GM23248 (cell line): ENCODE measurements at regions not wholly inside any gene's neighbourhood (a gene's known extent, or its start where the extent isn't known, plus 50 kb on each side); places are given as distances from the start of the nearest gene placed in this dataset.
A peak's percentile ranks its signal among the peaks of the same experiment; 100 is the strongest.

ENCODE experiments used
- DNase-seq: peaks from one replicate; pipeline ENCODE4 v3.0.0-alpha.2; 2015
- H2AFZ ChIP-seq: fragments of 200-600 bp; sonication (generic); 2 replicates; pipeline ENCODE4 v1.6.1; 2016; ENCODE audit warnings: antibody characterized with exemption
- H3F3A ChIP-seq: fragments of 200-600 bp; sonication (generic); 2 replicates; pipeline ENCODE4 v1.6.1; 2016; ENCODE audit warnings: mild to moderate bottlenecking, antibody characterized with exemption, mixed run types; ENCODE audit not compliant: insufficient read depth
- H3K27ac ChIP-seq: fragments of 200-600 bp; sonication (generic); 2 replicates; pipeline ENCODE4 v1.5.1; 2016; ENCODE audit warnings: mild to moderate bottlenecking
- H3K27me3 ChIP-seq: fragments of 200-600 bp; sonication (generic); replicated peaks from 2 replicates; pipeline ENCODE4 v1.6.1; 2016; ENCODE audit warnings: mild to moderate bottlenecking; ENCODE audit not compliant: insufficient read depth
- H3K36me3 ChIP-seq: fragments of 200-600 bp; sonication (generic); 2 replicates; pipeline ENCODE4 v1.6.1; 2016; ENCODE audit warnings: low read depth, mild to moderate bottlenecking
- H3K4me1 ChIP-seq: fragments of 200-600 bp; sonication (generic); 2 replicates; pipeline ENCODE4 v1.6.1; 2016; ENCODE audit warnings: mild to moderate bottlenecking; ENCODE audit not compliant: insufficient read depth
- H3K4me2 ChIP-seq: fragments of 200-600 bp; sonication (generic); one replicate; pipeline ENCODE4 v1.6.1; 2016; ENCODE audit warnings: mild to moderate bottlenecking; ENCODE audit not compliant: unreplicated experiment
- H3K4me3 ChIP-seq: fragments of 200-600 bp; sonication (generic); 2 replicates; pipeline ENCODE4 v1.5.1; 2016; ENCODE audit warnings: mild to moderate bottlenecking
- H3K79me2 ChIP-seq: fragments of 200-600 bp; sonication (generic); 2 replicates; pipeline ENCODE4 v1.6.1; 2016; ENCODE audit warnings: mild to moderate bottlenecking; ENCODE audit not compliant: insufficient read depth
- H3K9ac ChIP-seq: fragments of 200-600 bp; sonication (generic); 2 replicates; pipeline ENCODE4 v1.6.1; 2016; ENCODE audit warnings: mild to moderate bottlenecking
- H3K9me2 ChIP-seq: fragments of 200-600 bp; sonication (generic); 2 replicates; pipeline ENCODE4 v1.6.1; 2016; ENCODE audit warnings: mixed run types, mild to moderate bottlenecking, moderate library complexity; ENCODE audit not compliant: insufficient read depth
- H3K9me3 ChIP-seq: fragments of 200-600 bp; sonication (generic); one replicate; pipeline ENCODE4 v1.6.1; 2017; ENCODE audit warnings: low read depth
- H4K20me1 ChIP-seq: fragments of 200-600 bp; sonication (generic); 2 replicates; pipeline ENCODE4 v1.6.0; 2016; ENCODE audit not compliant: insufficient read depth
- EZH2 ChIP-seq: fragments of 200-600 bp; sonication (generic); IDR thresholded peaks from 2 replicates; pipeline ENCODE4 v1.6.1; 2018; ENCODE audit warnings: antibody characterized with exemption, mild to moderate bottlenecking; ENCODE audit not compliant: insufficient read depth, poor library complexity, severe bottlenecking
- EZH2phosphoT487 ChIP-seq: fragments of 200-600 bp; sonication (generic); IDR thresholded peaks from 2 replicates; pipeline ENCODE4 v1.6.1; 2018; ENCODE audit warnings: antibody characterized with exemption, moderate library complexity, mild to moderate bottlenecking, low read depth; ENCODE audit not compliant: insufficient read depth
- WGBS, 2 experiments: methylation state at CpG; one replicate each; pipeline ENCODE4 v1.1.6; 2015 to 2017; ENCODE audit warnings: low lambda C conversion rate in 2 of 2, low coverage in 1 of 2; ENCODE audit errors: missing lambda C conversion rate in 2 of 2; 5-methylcytosine and 5-hydroxymethylcytosine counted together
- in situ Hi-C: fragments of 300-500 bp; cut with MboI; formaldehyde crosslinking; loops from 2 replicates; pipeline ENCODE4 v1.15.0; 2020

DNA sequence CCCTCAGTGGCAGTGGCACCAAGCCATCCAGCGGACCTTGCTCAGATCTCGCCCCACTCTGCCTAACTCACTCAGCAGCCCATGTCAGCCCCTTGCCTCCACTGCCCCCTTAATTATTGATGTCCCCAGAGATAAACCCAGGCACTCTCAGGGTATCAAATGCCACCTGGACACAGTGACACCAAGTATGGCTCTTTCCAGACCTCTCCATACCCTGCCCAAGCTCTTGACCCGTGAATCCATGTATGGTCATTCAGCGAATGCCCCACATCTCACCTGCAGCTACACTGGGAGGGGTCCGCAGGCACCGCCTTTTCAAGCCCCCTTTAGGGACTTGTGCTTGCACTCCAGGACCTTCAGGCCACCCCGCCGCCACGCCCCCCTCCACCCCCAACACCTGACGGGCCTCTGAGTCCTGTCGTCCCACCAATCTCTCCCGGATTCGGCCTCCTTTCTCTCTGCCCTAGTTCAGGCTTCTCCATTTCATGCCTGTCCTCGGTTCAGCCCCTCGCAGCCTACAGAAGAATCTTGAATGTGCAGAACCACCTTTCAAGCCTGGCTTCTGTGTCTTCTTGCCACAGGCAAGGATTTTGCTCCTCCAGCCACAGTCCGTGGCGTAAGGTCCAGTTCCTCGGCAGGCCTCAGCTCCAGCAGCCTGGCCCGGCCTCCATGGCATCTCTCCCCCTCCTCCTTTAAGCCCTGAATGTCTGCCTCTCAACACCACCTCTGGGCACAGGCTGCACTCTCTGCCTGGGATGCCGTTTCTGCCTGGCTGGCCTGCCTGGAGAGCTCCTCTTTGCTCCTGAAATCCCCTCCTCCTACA lies 54.1 kb upstream of the ODC1 start:
- Histone ChIP-seq H2AFZ (no peak overlapping the region), H4K20me1 (no peaks in the 10 kb centered on the region), H3K4me3 (no peak overlapping the region), H3K9me3 (no peaks in the 10 kb centered on the region), H3K79me2 (no peaks in the 10 kb centered on the region), H3F3A (no peaks in the 10 kb centered on the region), H3K9me2 (no peaks in the 10 kb centered on the region), H3K4me1 (peaks cover 6% of the 10 kb centered on the region), H3K9ac (no peak overlapping the region), H3K4me2 (no peak overlapping the region), H3K27ac (no peak overlapping the region), H3K36me3 (no peaks in the 10 kb centered on the region), H3K27me3 (peaks cover 8% of the 10 kb centered on the region)
- DNase-seq, result no peak
- in situ Hi-C loops, result no loop called here
- TF ChIP-seq EZH2, result no peak
- TF ChIP-seq EZH2phosphoT487, result no peak
- WGBS, 2 experiments, result 77 to 89% methylated on average over 13 to 20 of the region's 20 CpGs

- WGBS, 2 experiments, result 70 to 84% methylated on average over 7 to 8 of the region's 9 CpGs
- H3K4me2 ChIP-seq, result no peak overlapping the region
- no peak overlapping the region for H3K9ac ChIP-seq
- H3K4me3 ChIP-seq, result no peak overlapping the region
- in situ Hi-C loops, result no loop called here
- no peak for TF ChIP-seq EZH2phosphoT487
- no peak for TF ChIP-seq EZH2
- no peaks in the 10 kb centered on the region for H4K20me1 ChIP-seq
- peaks cover 6% of the 10 kb centered on the region for H3K4me1 ChIP-seq
- H3K27me3 ChIP-seq, result peaks cover 12% of the 10 kb centered on the region
- no peak overlapping the region for H2AFZ ChIP-seq
- no peak for DNase-seq
- no peaks in the 10 kb centered on the region for H3F3A ChIP-seq
- no peaks in the 10 kb centered on the region for H3K36me3 ChIP-seq
- no peak overlapping the region for H3K27ac ChIP-seq
- H3K9me2 ChIP-seq, result no peaks in the 10 kb centered on the region
- H3K9me3 ChIP-seq, result no peaks in the 10 kb centered on the region
- H3K79me2 ChIP-seq, result no peaks in the 10 kb centered on the region
Observed at GRCh38 chr2:10501451-10501961, 53.4 kb upstream of the ODC1 start.

DNA sequence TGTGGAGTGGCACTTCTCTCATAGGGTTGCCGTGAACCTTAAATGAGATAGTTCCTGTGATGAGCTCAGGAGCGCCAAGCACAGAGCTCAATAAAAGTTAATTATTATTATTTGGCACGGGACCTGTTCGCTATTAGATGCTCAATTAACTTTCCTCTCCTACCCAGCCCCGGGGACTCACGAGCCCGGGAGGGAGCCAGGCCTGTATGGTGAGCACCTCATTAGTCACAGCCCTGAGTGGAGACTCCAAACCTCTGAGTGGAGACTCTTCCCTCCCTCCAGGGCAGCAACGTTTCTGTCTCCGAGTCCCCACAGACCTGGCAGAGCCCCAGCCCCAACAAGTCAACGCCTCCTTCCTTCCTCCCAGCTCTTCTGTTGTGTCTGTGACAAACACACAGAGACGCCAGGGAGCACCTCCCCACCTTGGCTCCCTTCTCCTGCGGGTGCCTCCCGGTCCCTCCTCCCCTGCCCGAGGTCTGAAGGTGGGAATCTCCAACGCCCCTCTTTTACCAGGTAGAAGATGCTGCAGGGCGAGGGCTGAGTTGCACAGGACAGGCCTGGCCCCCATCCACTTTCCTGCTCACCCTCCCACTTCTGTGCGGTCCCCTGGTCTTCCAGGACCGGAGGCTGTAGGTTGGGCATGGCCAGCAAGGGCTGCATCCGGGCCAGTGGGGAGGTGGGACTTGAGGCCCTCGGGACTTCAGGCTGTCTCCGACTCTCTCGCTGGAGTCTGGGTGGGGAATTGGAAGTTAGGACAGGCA lies 52.7 kb upstream of the ODC1 start:
- in situ Hi-C loops, result no loop called here
- H4K20me1 ChIP-seq, result no peaks in the 10 kb centered on the region
- DNase-seq, result peak; percentile 68

DNA sequence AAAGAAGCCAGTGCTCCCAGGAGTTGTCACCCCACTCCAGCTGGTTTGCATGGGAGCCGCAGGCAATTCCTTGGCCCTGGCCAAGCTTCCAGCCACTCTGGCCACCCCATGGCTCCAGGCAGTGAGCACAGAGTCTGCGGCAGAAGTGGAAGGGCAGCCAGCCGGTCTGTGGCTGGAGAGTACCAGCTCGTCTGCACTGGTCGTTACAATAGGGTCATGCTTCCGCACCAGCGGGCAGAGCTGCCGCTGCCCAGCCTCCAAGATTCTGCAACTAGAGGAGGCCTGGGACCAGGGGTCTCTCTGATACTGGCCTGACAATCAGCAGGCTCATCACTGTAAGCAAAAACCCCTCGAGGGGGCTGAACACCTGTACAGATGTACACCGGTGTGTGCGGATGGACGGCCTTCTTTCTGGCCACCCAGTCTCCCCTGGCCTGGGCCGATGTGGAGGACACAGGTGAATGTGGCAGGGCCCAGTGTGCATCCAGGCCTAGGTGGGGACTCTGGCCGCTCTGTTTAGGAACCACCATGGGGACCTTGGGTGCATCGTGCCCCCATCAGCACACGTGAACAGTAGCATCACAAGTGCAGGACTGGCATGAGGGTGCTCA lies 51.9 kb upstream of the ODC1 start:
- H3K4me1 ChIP-seq, result peaks cover 6% of the 10 kb centered on the region
- H3K36me3 ChIP-seq, result no peaks in the 10 kb centered on the region
- no peaks in the 10 kb centered on the region for H3K79me2 ChIP-seq
- WGBS, 2 experiments, result 79 to 84% methylated on average over 16 of the region's 16 CpGs
- no peak overlapping the region for H3K27ac ChIP-seq
- no peaks in the 10 kb centered on the region for H4K20me1 ChIP-seq
- H3K9me3 ChIP-seq, result no peaks in the 10 kb centered on the region
- TF ChIP-seq EZH2 (no peak), EZH2phosphoT487 (no peak)
- no peak overlapping the region for H3K9ac ChIP-seq
- H3K4me2 ChIP-seq, result no peak overlapping the region
- H3K9me2 ChIP-seq, result no peaks in the 10 kb centered on the region
- no peak for DNase-seq
- H2AFZ ChIP-seq, result no peak overlapping the region
- H3K27me3 ChIP-seq, result peaks cover 27% of the 10 kb centered on the region
- no peaks in the 10 kb centered on the region for H3F3A ChIP-seq
- in situ Hi-C loops, result no loop called here
- no peak overlapping the region for H3K4me3 ChIP-seq

More for the DNA sequence above, 52.7 kb upstream of the ODC1 start:
- H3K4me2 ChIP-seq, result no peak overlapping the region
- no peaks in the 10 kb centered on the region for H3K79me2 ChIP-seq
- H3K27ac ChIP-seq, result no peak overlapping the region
- no peak overlapping the region for H3K9ac ChIP-seq
- H3K36me3 ChIP-seq, result no peaks in the 10 kb centered on the region
- H3K27me3 ChIP-seq, result peaks cover 19% of the 10 kb centered on the region
- H3K4me3 ChIP-seq, result no peak overlapping the region
- H2AFZ ChIP-seq, result no peak overlapping the region
- peaks cover 6% of the 10 kb centered on the region for H3K4me1 ChIP-seq
- no peaks in the 10 kb centered on the region for H3K9me3 ChIP-seq
- TF ChIP-seq EZH2phosphoT487 (no peak), EZH2 (no peak)
- H3K9me2 ChIP-seq, result no peaks in the 10 kb centered on the region
- WGBS, 2 experiments, result 67 to 70% methylated on average over 20 to 22 of the region's 22 CpGs
- H3F3A ChIP-seq, result no peaks in the 10 kb centered on the region
